PC-3 (cell line): ENCODE measurements at regions not wholly inside any gene's neighbourhood (a gene's known extent, or its start where the extent isn't known, plus 50 kb on each side); places are given as distances from the start of the nearest gene placed in this dataset.

Source experiments
- EZH2 ChIP-seq: fragments of 300-600 bp; sonication (generic); IDR thresholded peaks from one replicate; pipeline ENCODE4 v1.6.1; 2017; ENCODE audit warnings: antibody characterized with exemption, mild to moderate bottlenecking, low read length; ENCODE audit not compliant: unreplicated experiment
- TF ChIP-seq, protein P1 (sequence below): fragments of 300-600 bp; sonication (generic); conservative IDR thresholded peaks from 2 replicates; pipeline ENCODE4 v1.5.1; 2017; ENCODE audit warnings: antibody characterized with exemption, low read depth, mild to moderate bottlenecking, low read length

- TF ChIP-seq, protein P1, sequence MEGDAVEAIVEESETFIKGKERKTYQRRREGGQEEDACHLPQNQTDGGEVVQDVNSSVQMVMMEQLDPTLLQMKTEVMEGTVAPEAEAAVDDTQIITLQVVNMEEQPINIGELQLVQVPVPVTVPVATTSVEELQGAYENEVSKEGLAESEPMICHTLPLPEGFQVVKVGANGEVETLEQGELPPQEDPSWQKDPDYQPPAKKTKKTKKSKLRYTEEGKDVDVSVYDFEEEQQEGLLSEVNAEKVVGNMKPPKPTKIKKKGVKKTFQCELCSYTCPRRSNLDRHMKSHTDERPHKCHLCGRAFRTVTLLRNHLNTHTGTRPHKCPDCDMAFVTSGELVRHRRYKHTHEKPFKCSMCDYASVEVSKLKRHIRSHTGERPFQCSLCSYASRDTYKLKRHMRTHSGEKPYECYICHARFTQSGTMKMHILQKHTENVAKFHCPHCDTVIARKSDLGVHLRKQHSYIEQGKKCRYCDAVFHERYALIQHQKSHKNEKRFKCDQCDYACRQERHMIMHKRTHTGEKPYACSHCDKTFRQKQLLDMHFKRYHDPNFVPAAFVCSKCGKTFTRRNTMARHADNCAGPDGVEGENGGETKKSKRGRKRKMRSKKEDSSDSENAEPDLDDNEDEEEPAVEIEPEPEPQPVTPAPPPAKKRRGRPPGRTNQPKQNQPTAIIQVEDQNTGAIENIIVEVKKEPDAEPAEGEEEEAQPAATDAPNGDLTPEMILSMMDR = no peak
- no peak for TF ChIP-seq EZH2
Measured at GRCh38 chr16:26752166-26752565, 314.6 kb upstream of the C16orf82 start.
